ENCODE measurements at regions not wholly inside any gene's neighbourhood (a gene's known extent, or its start where the extent isn't known, plus 50 kb on each side); places are given as distances from the start of the nearest gene placed in this dataset.

- TF ChIP-seq CTCF (conservative IDR thresholded peaks at IDR 0.05; ENCODE audit: low read depth, low read length), result no peak
- no peak for DNase-seq (ENCODE audit: low read depth)
- no peak overlapping the region for H3K4me3 ChIP-seq (ENCODE audit: low read length)
These were observed 223.1 kb upstream of the ACVR2A start for GRCh38 chr2:147621656-147622197.

DNA sequence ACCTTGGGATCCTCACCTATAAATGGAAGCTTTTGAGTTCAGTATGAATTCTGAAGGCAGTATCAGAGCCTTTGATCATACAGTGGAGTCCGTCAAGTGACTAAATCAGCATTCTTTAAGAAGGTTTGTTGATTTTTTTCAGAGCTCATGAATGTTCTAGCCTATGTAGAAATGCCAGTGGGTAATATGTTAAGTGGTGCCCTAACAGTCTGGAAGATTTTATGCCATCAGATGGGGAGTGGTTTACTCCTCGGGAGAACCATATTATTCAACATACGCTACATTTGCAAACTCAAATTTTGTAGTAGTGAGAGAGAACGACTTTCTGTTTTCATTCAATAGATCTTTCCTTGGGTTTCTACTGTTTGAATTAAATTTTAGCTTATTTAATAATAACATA lies 225.0 kb upstream of the ACVR2A start:
- no peak for DNase-seq (ENCODE audit: low read depth)
- H3K4me3 ChIP-seq (ENCODE audit: low read length), result no peak overlapping the region
- no peak for TF ChIP-seq CTCF (conservative IDR thresholded peaks at IDR 0.05; ENCODE audit: low read depth, low read length)

DNA sequence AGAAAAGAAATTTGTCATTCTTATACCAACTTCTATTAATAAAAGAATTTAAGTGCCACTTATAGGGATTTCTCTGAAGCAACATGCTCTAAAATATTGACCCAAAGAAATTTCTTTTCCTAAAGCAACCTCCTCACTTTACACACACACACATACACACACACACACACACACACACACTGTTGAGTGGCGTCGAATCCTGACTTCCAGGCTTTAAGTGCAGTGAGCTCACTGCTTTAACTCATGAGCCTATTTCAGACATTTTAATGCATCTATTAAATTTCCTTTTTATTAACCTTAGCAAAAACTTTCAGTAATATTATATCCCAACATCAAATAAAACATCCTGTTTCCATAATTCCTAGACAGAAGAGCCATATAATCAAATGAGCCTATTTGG lies 229.1 kb upstream of the ACVR2A start:
- TF ChIP-seq CTCF (conservative IDR thresholded peaks at IDR 0.05; ENCODE audit: low read depth, low read length), result no peak
- no peak overlapping the region for H3K4me3 ChIP-seq (ENCODE audit: low read length)

DNA sequence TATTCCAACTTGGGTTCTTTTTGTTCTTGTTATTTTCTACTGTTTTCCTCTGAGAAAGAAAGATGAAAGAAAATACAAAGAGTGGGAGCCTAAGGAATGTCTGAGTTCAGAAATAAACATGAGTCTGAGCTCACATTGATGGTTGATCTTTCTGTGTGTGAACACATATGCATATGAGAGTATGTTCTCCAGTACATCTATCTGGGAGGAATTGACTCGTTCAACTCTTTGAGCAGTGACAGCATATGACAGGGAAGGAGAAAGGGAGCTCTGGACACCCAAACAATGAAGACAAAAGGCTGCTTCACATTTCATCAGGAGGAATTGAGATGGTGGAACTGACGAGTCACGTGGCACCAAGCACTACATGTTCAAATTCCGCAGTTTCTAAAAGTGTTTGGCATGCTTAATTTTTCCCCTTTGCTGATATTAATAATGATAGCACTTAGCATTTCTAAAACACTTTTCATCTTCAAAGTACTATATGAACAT lies 229.8 kb upstream of the ACVR2A start:
- DNase-seq (ENCODE audit: low read depth), result no peak
- TF ChIP-seq CTCF (conservative IDR thresholded peaks at IDR 0.05; ENCODE audit: low read depth, low read length), result no peak
- H3K4me3 ChIP-seq (ENCODE audit: low read length), result no peak overlapping the region

More for the DNA sequence above, 229.1 kb upstream of the ACVR2A start:
- DNase-seq (ENCODE audit: low read depth), result no peak

DNA sequence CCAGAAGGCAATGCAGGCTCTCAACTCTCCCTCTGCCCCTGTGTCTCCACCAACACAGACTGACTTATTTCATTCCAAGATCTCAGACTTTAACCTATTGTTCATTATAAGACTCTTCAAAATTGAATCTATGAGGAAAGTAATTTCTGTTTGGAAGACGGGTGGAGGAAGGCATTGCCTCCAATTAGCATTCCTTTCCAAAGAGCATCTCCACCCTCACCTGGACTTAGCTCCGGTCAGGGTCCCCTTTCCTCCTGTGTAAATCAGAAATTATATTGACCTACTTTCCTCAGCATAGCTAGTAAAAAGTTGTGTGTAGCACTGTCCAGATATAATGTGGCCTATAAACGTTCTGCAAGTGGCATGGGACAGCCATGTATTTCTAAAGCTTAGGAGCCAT lies 230.4 kb upstream of the ACVR2A start:
- H3K4me3 ChIP-seq (ENCODE audit: low read length), result no peak overlapping the region
- TF ChIP-seq CTCF (conservative IDR thresholded peaks at IDR 0.05; ENCODE audit: low read depth, low read length), result no peak

GRCh38 chr2:147610496-147611040 lies 234.3 kb upstream of the ACVR2A start:
- no peak overlapping the region for H3K4me3 ChIP-seq (ENCODE audit: low read length)
- no peak for DNase-seq (ENCODE audit: low read depth)
- TF ChIP-seq CTCF (conservative IDR thresholded peaks at IDR 0.05; ENCODE audit: low read depth, low read length), result no peak

More for the DNA sequence above, 230.4 kb upstream of the ACVR2A start:
- no peak for DNase-seq (ENCODE audit: low read depth)

- no peak for TF ChIP-seq CTCF (conservative IDR thresholded peaks at IDR 0.05; ENCODE audit: low read depth, low read length)
- no peak for DNase-seq (ENCODE audit: low read depth)
- H3K4me3 ChIP-seq (ENCODE audit: low read length), result no peak overlapping the region
These were observed 235.5 kb upstream of the ACVR2A start for GRCh38 chr2:147609301-147609700.
